ENCODE measurements at regions not wholly inside any gene's neighbourhood (a gene's known extent, or its start where the extent isn't known, plus 50 kb on each side); places are given as distances from the start of the nearest gene placed in this dataset.
"Not testable (repeated sequence)": the region's sequence is repeated elsewhere in the genome, so short reads cannot be mapped to it uniquely, and the experiment has no call there.

GRCh38 chr2:89834306-89834705 is 1142.8 kb downstream of the RPIA start:
- Histone ChIP-seq H3F3A (ENCODE audit: low read depth) (0 out of 2 replicates have a peak, but pooled peaks cover 3% of the 10 kb centered on the region), H3K36me3 (ENCODE audit: insufficient read depth, low read length) (no peaks in the 10 kb centered on the region), H3K9me3 (ENCODE audit: insufficient read depth, low read depth, low read length) (peaks cover 21% of the 10 kb centered on the region), H3K79me2 (ENCODE audit: insufficient read depth, low read length) (no peaks in the 10 kb centered on the region), H3K4me3 (ENCODE audit: low read length, poor library complexity, severe bottlenecking) (no peak overlapping the region), H3K9me2 (replicated peaks; ENCODE audit: low read depth, low read length) (no peaks in the 10 kb centered on the region), H3K27me3 (ENCODE audit: insufficient read depth, low read length, poor library complexity, severe bottlenecking) (no peaks in the 10 kb centered on the region), H3K9ac (ENCODE audit: low read depth, low read length, poor library complexity, severe bottlenecking) (no peak overlapping the region), H3K4me2 (ENCODE audit: low read depth, low read length, poor library complexity, severe bottlenecking) (no peak overlapping the region), H2AFZ (ENCODE audit: low read length) (no peak overlapping the region), H3K4me1 (ENCODE audit: insufficient read depth, low read length, poor library complexity, severe bottlenecking) (no peaks in the 10 kb centered on the region), H4K20me1 (ENCODE audit: insufficient read depth, low read length, poor library complexity, severe bottlenecking) (no peaks in the 10 kb centered on the region)
- TF ChIP-seq EZH2phosphoT487 (IDR thresholded peaks at IDR 0.05; ENCODE audit: borderline replicate concordance) (no peak), CTCF (conservative IDR thresholded peaks at IDR 0.05; ENCODE audit: low read length) (no peak)

GRCh38 chr2:89836326-89836725 is 1144.9 kb downstream of the RPIA start:
- H3K4me2 ChIP-seq (ENCODE audit: low read depth, low read length, poor library complexity, severe bottlenecking); H3K9me2 ChIP-seq (replicated peaks; ENCODE audit: low read depth, low read length); H3K79me2 ChIP-seq (ENCODE audit: insufficient read depth, low read length); H3K4me3 ChIP-seq (ENCODE audit: low read length, poor library complexity, severe bottlenecking); H2AFZ ChIP-seq (ENCODE audit: low read length); H3K36me3 ChIP-seq (ENCODE audit: insufficient read depth, low read length); H4K20me1 ChIP-seq (ENCODE audit: insufficient read depth, low read length, poor library complexity, severe bottlenecking); H3K27me3 ChIP-seq (ENCODE audit: insufficient read depth, low read length, poor library complexity, severe bottlenecking); H3F3A ChIP-seq (ENCODE audit: low read depth); H3K9ac ChIP-seq (ENCODE audit: low read depth, low read length, poor library complexity, severe bottlenecking); H3K4me1 ChIP-seq (ENCODE audit: insufficient read depth, low read length, poor library complexity, severe bottlenecking): not testable (repeated sequence)
- peaks cover 33% of the 10 kb centered on the region for H3K9me3 ChIP-seq (ENCODE audit: insufficient read depth, low read depth, low read length)

- peaks cover 33% of the 10 kb centered on the region for H3K9me3 ChIP-seq (ENCODE audit: insufficient read depth, low read depth, low read length)
- no peaks in the 10 kb centered on the region for H3K27me3 ChIP-seq (ENCODE audit: insufficient read depth, low read length, poor library complexity, severe bottlenecking)
- no peaks in the 10 kb centered on the region for H3K36me3 ChIP-seq (ENCODE audit: insufficient read depth, low read length)
- H2AFZ ChIP-seq (ENCODE audit: low read length), result no peak overlapping the region
- no peak overlapping the region for H3K4me3 ChIP-seq (ENCODE audit: low read length, poor library complexity, severe bottlenecking)
- no peaks in the 10 kb centered on the region for H3K9me2 ChIP-seq (replicated peaks; ENCODE audit: low read depth, low read length)
- no peak overlapping the region for H3K9ac ChIP-seq (ENCODE audit: low read depth, low read length, poor library complexity, severe bottlenecking)
- no peak overlapping the region for H3K4me2 ChIP-seq (ENCODE audit: low read depth, low read length, poor library complexity, severe bottlenecking)
- peaks cover 17% of the 10 kb centered on the region for H3K4me1 ChIP-seq (ENCODE audit: insufficient read depth, low read length, poor library complexity, severe bottlenecking)
- H3K79me2 ChIP-seq (ENCODE audit: insufficient read depth, low read length), result no peaks in the 10 kb centered on the region
- TF ChIP-seq EZH2phosphoT487 (IDR thresholded peaks at IDR 0.05; ENCODE audit: borderline replicate concordance) (no peak), CTCF (conservative IDR thresholded peaks at IDR 0.05; ENCODE audit: low read length) (no peak)
- 0 out of 2 replicates have a peak, but pooled peaks cover 3% of the 10 kb centered on the region for H3F3A ChIP-seq (ENCODE audit: low read depth)
- H4K20me1 ChIP-seq (ENCODE audit: insufficient read depth, low read length, poor library complexity, severe bottlenecking), result no peaks in the 10 kb centered on the region
Measured at GRCh38 chr2:89837962-89838625, 1146.6 kb downstream of the RPIA start.

- not testable (repeated sequence) for H3K79me2 ChIP-seq (ENCODE audit: insufficient read depth, low read length); H3F3A ChIP-seq (ENCODE audit: low read depth); H3K4me3 ChIP-seq (ENCODE audit: low read length, poor library complexity, severe bottlenecking); H2AFZ ChIP-seq (ENCODE audit: low read length); H3K36me3 ChIP-seq (ENCODE audit: insufficient read depth, low read length); H3K4me2 ChIP-seq (ENCODE audit: low read depth, low read length, poor library complexity, severe bottlenecking); H3K9ac ChIP-seq (ENCODE audit: low read depth, low read length, poor library complexity, severe bottlenecking); H3K27me3 ChIP-seq (ENCODE audit: insufficient read depth, low read length, poor library complexity, severe bottlenecking); H4K20me1 ChIP-seq (ENCODE audit: insufficient read depth, low read length, poor library complexity, severe bottlenecking); H3K9me2 ChIP-seq (replicated peaks; ENCODE audit: low read depth, low read length)
- H3K4me1 ChIP-seq (ENCODE audit: insufficient read depth, low read length, poor library complexity, severe bottlenecking), result peaks cover 20% of the 10 kb centered on the region
- H3K9me3 ChIP-seq (ENCODE audit: insufficient read depth, low read depth, low read length), result peaks cover 33% of the 10 kb centered on the region; the same call in 1 of the 2 replicates
Measured at GRCh38 chr2:89840175-89840574, 1148.7 kb downstream of the RPIA start.

GRCh38 chr2:89840781-89841475 is 1149.5 kb downstream of the RPIA start:
- not testable (repeated sequence) for H3K4me3 ChIP-seq (ENCODE audit: low read length, poor library complexity, severe bottlenecking); H3K9me2 ChIP-seq (replicated peaks; ENCODE audit: low read depth, low read length); H4K20me1 ChIP-seq (ENCODE audit: insufficient read depth, low read length, poor library complexity, severe bottlenecking); H3K79me2 ChIP-seq (ENCODE audit: insufficient read depth, low read length); H2AFZ ChIP-seq (ENCODE audit: low read length); H3K9ac ChIP-seq (ENCODE audit: low read depth, low read length, poor library complexity, severe bottlenecking); H3K36me3 ChIP-seq (ENCODE audit: insufficient read depth, low read length); H3K27me3 ChIP-seq (ENCODE audit: insufficient read depth, low read length, poor library complexity, severe bottlenecking); H3K4me2 ChIP-seq (ENCODE audit: low read depth, low read length, poor library complexity, severe bottlenecking); H3F3A ChIP-seq (ENCODE audit: low read depth)
- peaks cover 33% of the 10 kb centered on the region; the same call in 1 of the 2 replicates for H3K9me3 ChIP-seq (ENCODE audit: insufficient read depth, low read depth, low read length)
- peaks cover 26% of the 10 kb centered on the region for H3K4me1 ChIP-seq (ENCODE audit: insufficient read depth, low read length, poor library complexity, severe bottlenecking)
